ENCODE measurements at regions not wholly inside any gene's neighbourhood (a gene's known extent, or its start where the extent isn't known, plus 50 kb on each side); places are given as distances from the start of the nearest gene placed in this dataset.
A peak's percentile ranks its signal among the peaks of the same experiment; 100 is the strongest.
"Not testable (repeated sequence)": the region's sequence is repeated elsewhere in the genome, so short reads cannot be mapped to it uniquely, and the experiment has no call there.

DNA sequence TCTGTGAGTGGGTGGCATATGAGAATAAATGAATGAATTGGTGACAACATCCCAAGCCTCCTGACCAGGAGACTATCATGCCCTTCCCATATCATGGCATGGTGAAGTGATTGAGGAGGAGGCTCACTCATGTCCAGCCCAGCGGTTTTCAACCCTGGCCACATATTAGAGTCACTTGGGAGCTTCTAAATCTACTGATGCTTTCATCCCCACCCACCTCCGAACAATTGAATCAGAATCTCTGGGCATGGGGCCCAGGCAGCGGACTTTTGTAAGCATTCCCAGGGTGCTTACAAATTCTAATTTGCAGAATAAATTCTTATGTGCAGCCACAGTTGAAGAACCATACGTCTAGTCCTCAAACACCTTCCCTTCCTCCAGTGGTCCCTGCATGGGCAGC lies 81.7 kb upstream of the SEC11C start:
- no peak for DNase-seq (ENCODE audit: low read depth in 2 of 2)

DNA sequence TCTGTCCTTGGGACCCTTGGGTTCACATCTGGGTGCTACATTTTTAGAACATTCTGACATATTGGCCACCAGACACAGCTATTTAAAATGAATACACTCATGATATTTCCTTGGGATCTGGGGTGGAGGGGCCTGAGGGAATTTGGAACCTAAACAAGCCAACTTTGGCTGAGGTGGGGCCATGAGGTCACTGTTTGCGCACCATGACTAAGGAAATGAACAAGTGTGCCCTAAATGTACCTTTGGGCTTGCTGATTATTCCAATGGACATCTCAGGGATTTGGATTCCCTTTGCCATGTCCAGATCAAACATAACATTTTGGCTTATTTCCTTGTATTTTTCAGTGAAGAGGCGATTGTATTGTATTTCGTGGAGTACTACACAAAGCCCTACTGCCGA lies 80.5 kb upstream of the SEC11C start:
- DNase-seq (ENCODE audit: low read depth in 2 of 2): no peak

DNA sequence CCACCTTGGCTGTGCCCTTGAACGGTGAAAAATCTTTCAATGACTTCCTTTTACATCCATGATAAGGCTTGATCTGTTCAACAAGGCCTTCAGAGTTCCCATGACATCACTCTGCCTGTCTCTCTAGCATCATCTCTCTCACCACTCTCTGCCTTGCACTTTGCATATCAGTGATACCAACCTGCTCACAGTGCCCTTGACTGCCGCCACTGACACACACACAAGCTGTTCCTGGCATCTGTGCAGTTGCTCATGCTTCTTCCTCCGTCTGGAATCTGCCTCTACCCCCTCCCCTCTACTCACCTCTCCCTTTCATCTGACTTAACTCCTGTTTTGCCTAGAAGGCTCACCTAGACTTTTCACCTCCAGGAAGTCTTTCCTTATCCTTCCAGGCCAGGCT lies 79.1 kb upstream of the SEC11C start:
- no peak for DNase-seq (ENCODE audit: low read depth in 2 of 2)

DNA sequence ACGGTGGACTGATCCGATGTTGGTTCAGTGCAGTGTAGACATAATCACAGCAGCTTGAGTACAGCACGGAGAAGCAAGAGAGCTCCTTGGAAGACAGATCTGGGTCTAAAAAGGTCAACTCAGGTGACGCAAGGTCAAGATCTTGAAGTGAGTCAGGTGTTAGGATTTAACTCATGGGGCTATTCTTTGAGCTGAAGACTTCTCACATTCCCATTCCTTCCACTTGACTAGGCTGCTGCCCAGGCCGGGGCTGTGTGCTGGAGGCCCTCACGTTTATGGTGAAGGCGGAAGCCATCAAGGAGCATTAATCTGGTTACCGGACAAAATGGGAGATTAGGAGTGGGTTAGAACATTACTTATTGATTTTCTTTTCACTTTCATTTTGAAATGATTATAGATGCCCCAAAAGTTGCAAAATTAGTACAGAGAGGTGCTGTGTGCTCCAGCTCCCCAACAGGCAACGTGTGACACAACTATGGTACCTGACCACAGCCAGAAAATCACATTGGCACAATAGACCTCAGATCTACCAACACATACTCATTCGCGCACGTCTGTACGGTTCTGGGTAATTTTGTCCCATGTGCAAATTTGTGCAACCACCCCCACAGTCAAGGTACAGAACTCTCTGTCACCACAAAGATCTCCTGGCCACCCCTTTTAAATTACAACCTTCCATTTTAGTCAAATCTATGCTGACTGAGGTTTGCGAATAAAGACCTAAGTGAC lies 77.6 kb upstream of the SEC11C start:
- DNase-seq (ENCODE audit: low read depth in 2 of 2): no peak

DNA sequence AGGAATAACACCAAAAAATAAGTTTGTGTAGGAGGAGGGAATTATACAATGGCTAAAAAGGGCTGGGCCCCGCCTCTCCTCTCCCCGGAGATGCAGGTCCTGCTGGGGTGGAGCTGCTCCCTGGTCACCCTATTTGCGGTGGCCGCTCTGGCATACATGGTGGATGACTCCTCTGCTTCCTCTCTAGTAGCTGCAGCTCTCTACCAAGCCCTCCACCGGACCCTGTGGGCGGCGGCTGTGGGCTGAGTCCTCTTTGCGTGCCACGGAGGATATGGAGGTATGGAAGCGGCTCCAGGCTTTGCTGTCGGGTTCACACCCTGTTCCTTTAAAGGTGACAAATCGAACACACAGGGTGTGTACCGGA lies 77.1 kb upstream of the SEC11C start:
- no peak for DNase-seq (ENCODE audit: low read depth in 2 of 2)

DNA sequence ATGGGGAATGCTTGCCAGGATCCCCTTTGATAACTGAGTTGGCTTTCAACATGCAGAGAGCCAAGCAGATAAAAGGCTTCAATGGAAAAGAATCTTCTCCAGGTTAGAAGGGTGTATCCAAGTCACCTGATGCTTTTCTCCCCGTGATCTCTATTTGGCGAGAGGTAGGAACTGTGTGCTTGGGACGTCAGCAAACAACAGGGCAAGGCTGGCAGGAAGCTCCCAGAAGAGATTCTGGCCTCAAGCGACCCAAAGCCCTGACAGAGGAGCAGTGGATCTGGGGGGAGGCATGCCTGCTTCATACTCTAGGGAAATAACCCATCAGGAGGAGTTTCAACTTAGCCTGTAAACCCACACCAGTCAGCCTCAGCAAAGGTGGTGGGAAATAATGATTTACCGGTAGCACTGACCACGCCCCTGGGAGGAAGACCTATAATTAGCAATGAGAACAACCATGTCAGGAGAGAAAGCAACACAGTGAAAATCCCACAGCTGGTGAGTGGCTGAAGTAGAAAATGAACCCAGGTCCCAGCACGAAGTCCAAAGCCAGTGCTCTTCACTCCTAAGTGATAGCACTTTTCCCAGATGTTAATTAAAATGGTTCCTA lies 76.3 kb upstream of the SEC11C start:
- DNase-seq (ENCODE audit: low read depth in 2 of 2): no peak

DNA sequence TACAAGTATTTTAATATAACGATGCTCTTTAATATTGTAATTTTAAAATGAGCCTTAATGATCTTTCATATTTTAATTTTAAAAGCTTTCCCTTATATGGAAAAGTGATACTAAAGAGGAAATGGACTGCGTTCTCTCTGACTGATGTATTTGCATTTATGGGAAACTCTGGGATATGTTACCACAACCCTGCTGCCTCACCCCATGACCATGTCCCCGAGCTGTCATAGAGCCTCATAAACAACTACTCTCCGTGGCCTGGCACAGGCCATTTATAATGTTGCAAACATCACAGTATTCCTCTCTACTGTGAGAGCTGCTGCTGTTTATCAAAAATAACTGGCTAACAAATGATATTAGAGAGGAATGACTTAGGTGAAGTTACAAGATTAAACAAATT lies 75.8 kb upstream of the SEC11C start:
- no peak for DNase-seq (ENCODE audit: low read depth in 2 of 2)

DNA sequence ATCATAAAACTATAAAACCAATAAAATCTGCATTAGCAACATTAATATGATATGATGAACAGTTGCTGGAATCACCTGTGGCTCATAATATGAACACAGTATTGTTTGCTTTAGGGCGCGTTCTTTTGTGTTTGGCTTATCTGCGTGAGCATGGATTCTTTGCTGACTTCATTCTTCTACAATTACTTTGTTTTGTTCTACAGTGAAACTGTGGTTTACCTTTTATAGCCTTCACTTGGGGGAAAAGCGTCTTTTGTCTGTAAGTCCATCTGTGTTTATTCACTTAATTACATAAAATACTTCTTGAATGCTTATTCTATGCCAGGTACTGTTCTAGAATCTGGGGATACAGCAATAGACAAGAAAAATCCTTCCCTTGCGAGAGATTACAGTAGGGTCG lies 74.0 kb upstream of the SEC11C start:
- no peak for DNase-seq (ENCODE audit: low read depth in 2 of 2)

DNA sequence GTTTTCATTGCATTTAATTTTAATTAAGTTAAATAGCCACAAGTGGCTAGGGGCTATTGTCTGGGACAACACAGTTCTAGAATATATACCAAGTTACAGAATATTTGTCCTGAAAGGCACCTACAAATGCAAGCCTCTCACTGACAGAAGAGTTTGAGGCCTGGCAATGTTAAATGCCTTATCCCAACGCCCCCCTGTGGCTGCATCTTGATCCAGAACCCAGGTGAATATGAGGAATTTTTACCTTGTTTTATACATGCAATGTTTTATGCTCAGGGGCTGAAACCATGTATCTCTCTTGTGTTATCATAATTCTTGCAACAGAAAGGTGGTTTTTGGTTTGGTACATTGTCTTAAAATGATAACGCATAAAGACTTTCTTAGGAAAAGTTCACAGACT lies 71.8 kb upstream of the SEC11C start:
- DNase-seq (ENCODE audit: low read depth in 2 of 2): no peak

DNA sequence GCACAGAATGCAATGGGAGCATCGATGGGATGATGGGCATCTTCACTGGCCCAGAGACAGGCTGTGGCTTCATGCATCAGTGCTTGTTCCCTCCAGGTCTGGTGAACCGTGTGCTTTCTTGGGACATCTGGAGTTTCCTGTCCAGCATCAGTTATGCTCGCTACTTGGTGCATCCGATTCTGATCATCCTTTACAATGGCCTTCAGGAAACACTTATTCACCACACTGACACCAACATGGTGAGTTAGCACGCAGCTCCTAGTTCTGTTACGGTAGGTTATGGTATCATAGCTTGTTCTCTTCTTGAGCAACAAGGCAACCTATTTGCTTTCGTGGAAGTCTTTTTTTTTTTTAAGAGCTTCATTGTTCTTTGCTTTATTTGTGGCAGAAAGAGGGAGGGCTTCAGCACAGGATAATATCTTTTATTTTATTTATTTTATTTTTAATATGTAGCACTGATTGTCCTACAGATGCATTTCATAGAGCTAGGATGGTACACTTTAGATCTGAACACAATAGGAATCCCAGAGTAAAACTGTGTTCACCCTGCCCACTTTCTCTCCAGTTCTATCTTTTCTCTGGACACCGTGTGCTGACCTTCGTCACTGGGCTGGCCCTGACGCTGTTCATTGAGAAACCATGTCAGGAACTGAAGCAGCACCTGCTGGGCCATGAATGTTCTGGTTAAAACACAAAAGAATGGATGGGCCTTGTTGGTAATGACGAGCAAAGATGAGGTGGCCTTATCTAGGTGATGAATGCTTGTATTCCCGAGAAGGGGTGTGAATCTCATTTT lies 71.2 kb upstream of the SEC11C start:
- DNase-seq (ENCODE audit: low read depth in 2 of 2): no peak

DNA sequence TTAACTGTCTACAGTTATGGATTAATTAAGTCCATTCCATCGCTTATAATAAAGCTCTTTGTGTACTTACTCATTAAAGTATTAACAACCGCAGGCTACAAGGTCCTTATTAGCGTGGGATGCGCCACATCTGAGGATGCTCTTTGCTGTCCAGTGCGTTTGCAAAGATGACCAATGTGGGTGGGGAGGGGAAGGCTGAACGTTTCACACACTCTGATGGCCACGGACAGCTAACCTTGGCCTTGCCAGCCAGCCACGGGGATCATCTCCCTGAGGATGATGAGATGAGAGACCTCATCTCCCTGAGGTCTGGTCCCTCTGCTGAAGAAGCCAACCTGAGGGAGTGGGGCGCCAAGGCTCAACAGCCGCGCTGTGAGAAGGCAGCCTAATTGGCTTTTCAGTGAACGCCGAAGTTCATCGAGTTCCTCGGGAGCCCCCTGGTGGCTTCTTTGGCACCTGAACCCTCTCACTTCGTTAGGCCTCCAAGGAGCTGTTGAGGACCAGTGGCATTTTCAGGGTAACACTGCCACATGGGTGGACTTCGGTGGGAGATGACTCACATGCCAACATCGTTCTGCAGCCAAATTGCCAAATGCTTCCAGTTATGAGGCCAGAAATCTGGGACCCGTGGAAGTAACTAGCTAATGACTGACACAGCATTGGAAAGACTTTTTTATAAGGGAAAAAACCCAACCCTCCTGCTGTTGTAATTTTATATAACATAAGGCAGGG lies 69.3 kb upstream of the SEC11C start:
- peak; percentile 44 to 64 for DNase-seq (ENCODE audit: low read depth in 2 of 2)

DNA sequence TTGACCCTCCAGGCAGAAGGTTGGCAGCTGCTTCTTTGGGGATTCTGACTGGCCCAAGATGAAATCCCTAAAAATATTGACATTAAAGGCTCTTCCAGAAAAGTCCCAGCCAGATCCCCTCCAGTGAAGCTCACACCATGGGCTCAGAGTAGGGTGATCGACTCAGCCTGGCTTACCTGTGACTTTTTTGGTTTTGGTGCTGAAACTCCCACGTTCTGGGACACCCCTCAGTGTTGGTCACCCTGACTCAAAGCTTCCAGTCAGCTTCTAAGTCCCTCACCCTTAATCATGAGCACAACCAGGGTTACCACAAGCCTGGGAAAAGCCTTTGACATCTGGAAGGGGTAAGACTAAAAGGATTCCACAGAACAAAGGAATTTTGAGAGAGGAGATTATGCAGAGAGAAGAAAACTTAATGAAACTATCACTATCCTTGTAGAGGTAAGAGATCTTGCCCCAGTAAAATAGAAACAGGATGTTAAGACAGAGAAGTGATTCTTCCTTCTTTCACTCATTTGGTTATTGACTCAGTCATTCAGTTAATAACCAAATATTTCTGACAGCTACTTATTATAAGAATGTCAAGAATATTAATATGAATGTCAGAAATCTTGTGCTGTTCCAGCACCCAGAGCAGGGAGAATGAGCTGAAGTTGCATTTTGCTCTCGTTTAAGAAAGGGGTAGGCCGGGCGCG lies 66.8 kb upstream of the SEC11C start:
- no peak for DNase-seq (ENCODE audit: low read depth in 2 of 2)

DNA sequence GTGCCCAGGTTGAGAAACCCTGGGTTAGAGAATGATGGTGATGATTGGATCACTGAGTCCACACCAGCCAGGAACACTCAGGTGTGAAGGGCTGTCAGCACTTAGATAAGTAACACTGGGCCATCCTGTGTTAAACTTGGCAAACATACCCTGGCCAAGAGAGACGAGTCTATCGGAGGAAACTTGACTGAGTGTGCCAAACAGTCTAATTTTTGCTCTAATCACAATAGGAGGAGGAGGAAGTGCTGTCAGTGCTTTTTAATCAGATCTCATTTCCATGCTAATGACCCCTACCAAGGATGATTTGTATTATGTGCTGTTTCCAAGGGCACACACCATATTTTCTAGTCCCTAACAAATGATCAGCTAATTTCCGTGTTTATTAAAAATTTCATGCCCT lies 63.8 kb upstream of the SEC11C start:
- no peak for DNase-seq (ENCODE audit: low read depth in 2 of 2)

DNA sequence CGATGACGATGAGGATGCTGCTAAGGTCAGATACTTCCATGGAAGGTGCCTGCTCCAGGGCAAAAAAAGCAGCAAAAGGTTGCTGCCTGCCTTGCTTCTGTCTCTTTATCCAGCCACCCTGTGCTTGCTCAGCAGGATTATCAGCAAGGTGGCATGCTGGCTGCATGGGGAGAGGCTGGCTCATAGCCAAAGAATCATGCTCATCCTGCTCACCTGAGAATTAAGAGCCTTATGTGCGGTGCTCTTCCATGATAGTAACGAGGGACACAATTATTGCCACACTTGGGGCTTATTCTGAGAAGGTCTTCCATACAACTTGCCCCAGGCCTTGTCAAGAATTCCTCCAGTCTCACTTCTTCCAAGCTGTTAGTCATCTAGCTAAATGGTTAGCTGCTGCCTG lies 60.4 kb upstream of the SEC11C start:
- no peak for DNase-seq (ENCODE audit: low read depth in 2 of 2)

DNA sequence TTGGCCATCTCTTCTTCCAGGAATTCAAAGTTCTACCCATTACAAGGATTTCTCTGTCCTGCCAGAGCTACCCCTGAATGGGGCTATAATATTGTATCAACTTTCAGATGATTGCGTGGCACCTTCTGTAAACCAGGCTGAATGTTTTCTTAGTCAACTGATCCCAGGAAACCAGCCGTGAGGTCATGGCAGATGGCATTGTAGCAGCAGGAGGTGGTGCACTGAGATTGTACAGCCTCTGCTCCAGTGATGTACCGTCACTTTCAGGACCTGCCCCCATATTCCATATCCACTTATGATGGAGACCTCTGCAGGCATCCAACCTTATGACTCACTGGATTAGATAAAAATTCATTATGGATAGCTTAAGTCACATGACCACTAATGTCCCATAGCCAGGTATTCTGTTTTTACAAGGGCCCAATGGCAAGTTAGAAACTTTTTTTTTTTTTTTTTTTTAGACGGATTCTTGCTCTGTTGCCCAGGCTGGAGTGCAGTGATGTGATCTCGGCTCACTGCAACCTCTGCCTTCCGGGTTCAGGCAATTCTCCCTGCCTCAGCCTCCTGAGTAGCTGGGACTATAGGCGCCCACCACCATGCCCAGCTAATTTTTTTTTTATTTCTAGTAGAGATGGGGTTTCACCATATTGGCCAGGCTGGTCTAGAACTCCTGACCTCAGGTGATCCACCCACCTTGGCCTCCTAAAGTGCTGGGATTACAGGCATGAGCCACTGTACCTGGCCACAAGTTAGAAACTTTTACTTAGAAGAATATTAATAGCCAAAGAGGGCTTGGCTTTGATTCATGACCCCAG lies 59.8 kb upstream of the SEC11C start:
- DNase-seq (ENCODE audit: low read depth in 2 of 2): not testable (repeated sequence)

DNA sequence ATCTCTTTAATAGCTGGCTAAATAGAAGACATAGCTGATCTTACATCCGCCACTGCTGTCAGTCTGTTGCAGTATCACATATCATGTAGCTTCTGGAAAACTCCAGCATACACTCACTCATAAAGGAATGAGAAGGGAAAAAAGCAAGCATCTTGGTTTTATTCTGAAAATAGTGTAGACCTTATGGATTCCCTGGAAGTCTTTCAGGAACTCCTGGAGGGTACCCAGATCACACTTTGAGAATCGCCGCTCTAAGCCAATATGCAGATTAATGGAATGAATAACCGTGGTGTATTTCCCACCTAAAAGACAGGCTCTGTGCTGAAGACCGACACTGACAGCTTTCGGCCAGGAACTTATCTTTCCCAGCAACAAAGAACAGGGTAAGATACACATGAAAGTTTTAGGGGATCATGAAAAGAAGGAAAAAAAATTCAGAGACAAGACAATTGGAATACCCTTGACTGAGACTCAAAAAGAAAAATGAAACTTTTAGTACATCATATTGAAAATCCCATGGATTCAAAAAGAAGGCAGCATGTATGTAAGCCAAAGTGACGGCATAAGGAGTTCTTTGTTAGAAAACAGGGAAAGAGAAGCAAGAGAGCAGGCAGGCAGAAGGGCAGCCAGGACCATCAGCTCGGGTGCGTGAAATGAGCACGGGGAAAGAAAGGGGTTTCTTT lies 56.4 kb upstream of the SEC11C start:
- DNase-seq (ENCODE audit: low read depth in 2 of 2): no peak

DNA sequence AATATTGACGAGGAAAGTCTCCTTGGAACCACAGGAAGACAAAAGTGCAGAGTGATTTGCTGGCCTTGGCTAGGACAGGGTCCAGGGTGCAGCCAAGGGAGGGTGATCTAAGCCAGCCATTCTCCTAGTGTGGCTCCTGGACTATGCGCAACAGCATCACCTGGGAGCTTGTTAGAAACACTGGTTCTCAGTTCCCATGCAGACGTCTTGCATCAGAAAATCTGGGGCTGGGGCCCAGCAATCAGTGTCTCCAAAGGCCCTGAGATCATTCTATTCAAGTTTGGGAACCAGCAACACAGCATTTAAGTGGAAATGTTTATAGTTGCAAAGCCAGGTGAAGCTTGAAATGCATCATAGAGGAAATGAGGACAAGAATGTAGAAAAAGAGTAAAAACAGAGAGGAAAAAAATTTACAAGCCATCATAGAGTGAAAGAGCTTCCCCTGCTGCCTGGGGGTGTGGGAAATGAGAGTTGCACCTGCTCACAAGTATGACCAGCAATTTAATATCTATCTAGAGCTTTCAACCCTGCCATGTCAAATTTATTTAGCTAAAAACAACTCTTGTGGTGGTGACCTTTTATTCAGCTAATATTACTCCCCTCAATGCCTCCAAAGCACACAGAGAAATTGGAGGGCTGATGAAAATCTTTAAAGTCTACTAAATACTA lies 54.4 kb upstream of the SEC11C start:
- no peak for DNase-seq (ENCODE audit: low read depth in 2 of 2)

DNA sequence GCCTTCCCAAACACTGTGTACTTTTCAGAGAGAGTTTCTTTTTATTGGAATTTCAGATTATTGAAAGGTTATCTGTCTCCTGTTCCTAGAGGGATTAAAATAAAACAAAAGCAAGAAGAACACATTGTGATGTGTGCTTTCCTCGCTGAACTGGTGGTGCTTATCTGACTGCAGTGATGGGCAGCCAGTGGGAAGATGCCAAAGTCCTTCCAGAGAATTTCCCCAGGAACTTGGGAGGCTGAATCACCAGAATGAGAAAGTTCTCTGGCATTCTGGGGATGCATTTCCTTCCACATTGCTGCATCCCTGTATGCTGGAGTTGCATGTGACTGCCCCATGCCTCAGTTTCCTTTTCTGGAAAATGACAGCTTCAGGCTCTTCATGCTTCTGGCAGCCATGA lies 53.9 kb upstream of the SEC11C start:
- no peak for DNase-seq (ENCODE audit: low read depth in 2 of 2)

DNA sequence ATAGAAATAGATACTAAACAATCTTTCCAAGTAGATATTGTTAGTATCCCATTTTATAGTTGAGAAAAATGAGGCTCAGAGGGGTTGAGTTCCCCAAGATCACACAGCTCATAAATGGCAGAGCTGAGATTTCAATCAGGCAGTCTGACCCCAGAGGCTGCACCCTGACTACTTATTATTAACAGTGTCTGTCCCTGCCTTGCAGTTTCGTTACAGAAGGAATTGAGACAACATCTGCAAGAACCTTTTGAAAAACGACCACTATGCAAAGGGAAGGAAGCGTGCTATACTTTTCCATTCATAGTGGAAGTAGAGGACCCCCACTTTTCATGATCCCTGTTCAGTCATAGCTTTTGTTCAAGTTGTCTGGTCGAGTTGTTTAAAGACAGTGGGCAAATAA lies 53.2 kb upstream of the SEC11C start:
- no peak for DNase-seq (ENCODE audit: low read depth in 2 of 2)

DNA sequence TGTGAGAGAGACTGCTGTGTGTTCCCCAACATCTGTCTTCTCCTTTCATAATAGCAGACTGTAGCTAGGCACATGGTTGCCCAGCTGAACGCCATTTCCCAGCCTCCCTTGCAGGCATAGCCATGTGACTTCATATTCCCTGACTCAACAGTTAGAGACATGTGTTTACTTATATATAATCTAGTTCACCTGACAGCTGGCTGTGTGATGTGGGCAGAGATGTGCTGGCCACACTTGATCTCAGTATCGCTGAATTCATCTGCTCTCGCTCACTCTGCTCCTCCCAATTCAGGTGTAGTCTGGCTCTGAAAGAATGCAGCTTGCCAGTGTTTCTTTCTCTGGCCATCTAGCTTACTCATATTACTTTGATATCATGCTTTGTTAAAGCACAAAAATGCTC lies 52.3 kb upstream of the SEC11C start:
- DNase-seq (ENCODE audit: low read depth in 2 of 2): no peak

Measured in stimulated activated CD8-positive, alpha-beta memory T cell treated with anti-CD3 and anti-CD28 coated beads, Interleukin-7, amount 100 ng/mL, for 4 hours (primary cell).